WTC11 (cell line): ENCODE measurements at regions not wholly inside any gene's neighbourhood (a gene's known extent, or its start where the extent isn't known, plus 50 kb on each side); places are given as distances from the start of the nearest gene placed in this dataset.

ENCODE experiments used
- CREB1 ChIP-seq: sonication (generic); formaldehyde crosslinking; IDR thresholded peaks from 2 replicates; pipeline ENCODE4 v1.8.0; 2023; ENCODE audit warnings: mild to moderate bottlenecking, missing genetic modification reagents
- CTCF ChIP-seq: fragments of 200-600 bp; IDR thresholded peaks from 2 replicates; pipeline ENCODE4 v1.8.0; 2022; ENCODE audit warnings: antibody characterized with exemption
- GTF2I ChIP-seq: fragments of 250-450 bp; sonication (Bioruptor Pico); conservative IDR thresholded peaks from 2 replicates; pipeline ENCODE4 v1.4.0; 2021; ENCODE audit warnings: mild to moderate bottlenecking
- JUN ChIP-seq: sonication (generic); formaldehyde crosslinking; IDR thresholded peaks from 2 replicates; pipeline ENCODE4 v1.8.0; 2023; ENCODE audit warnings: mild to moderate bottlenecking, missing genetic modification reagents
- OVOL2 ChIP-seq: fragments of 250-450 bp; sonication (Bioruptor Pico); IDR thresholded peaks from 2 replicates; pipeline ENCODE4 v1.9.0; 2021; ENCODE audit warnings: mild to moderate bottlenecking, borderline replicate concordance
- ZBTB21 ChIP-seq: sonication (generic); formaldehyde crosslinking; IDR thresholded peaks from 2 replicates; pipeline ENCODE4 v1.8.1; 2023; ENCODE audit warnings: mild to moderate bottlenecking, missing genetic modification reagents, borderline replicate concordance
- ZNF263 ChIP-seq: sonication (generic); formaldehyde crosslinking; IDR thresholded peaks from 2 replicates; pipeline ENCODE4 v1.8.1; 2022; ENCODE audit warnings: low read depth, mild to moderate bottlenecking, moderate library complexity, missing genetic modification reagents
- TF ChIP-seq, protein P1 (sequence below): sonication (generic); formaldehyde crosslinking; IDR thresholded peaks from 2 replicates; pipeline ENCODE4 v1.8.1; 2023; ENCODE audit warnings: mild to moderate bottlenecking, missing genetic modification reagents, moderate library complexity
- TF ChIP-seq, protein P2 (sequence below): sonication (generic); formaldehyde crosslinking; IDR thresholded peaks from 2 replicates; pipeline ENCODE4 v1.8.0; 2023; ENCODE audit warnings: missing genetic modification reagents
- TF ChIP-seq, protein P3 (sequence below): sonication (generic); formaldehyde crosslinking; conservative IDR thresholded peaks from 2 replicates; pipeline ENCODE4 v1.8.1; 2023; ENCODE audit warnings: mild to moderate bottlenecking, low read depth, missing genetic modification reagents, moderate library complexity

- TF ChIP-seq CREB1 (CRISPR knock-in tag) (no peak), CTCF (no peak), ZNF263 (CRISPR knock-in tag) (no peak), JUN (CRISPR knock-in tag) (no peak), ZBTB21 (CRISPR knock-in tag) (no peak), GTF2I (CRISPR knock-in tag) (no peak), OVOL2 (no peak)
- TF ChIP-seq, protein P1, sequence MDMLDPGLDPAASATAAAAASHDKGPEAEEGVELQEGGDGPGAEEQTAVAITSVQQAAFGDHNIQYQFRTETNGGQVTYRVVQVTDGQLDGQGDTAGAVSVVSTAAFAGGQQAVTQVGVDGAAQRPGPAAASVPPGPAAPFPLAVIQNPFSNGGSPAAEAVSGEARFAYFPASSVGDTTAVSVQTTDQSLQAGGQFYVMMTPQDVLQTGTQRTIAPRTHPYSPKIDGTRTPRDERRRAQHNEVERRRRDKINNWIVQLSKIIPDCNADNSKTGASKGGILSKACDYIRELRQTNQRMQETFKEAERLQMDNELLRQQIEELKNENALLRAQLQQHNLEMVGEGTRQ: no peak
- TF ChIP-seq, protein P2, sequence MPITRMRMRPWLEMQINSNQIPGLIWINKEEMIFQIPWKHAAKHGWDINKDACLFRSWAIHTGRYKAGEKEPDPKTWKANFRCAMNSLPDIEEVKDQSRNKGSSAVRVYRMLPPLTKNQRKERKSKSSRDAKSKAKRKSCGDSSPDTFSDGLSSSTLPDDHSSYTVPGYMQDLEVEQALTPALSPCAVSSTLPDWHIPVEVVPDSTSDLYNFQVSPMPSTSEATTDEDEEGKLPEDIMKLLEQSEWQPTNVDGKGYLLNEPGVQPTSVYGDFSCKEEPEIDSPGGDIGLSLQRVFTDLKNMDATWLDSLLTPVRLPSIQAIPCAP (CRISPR knock-in tag): no peak
- TF ChIP-seq, protein P3, sequence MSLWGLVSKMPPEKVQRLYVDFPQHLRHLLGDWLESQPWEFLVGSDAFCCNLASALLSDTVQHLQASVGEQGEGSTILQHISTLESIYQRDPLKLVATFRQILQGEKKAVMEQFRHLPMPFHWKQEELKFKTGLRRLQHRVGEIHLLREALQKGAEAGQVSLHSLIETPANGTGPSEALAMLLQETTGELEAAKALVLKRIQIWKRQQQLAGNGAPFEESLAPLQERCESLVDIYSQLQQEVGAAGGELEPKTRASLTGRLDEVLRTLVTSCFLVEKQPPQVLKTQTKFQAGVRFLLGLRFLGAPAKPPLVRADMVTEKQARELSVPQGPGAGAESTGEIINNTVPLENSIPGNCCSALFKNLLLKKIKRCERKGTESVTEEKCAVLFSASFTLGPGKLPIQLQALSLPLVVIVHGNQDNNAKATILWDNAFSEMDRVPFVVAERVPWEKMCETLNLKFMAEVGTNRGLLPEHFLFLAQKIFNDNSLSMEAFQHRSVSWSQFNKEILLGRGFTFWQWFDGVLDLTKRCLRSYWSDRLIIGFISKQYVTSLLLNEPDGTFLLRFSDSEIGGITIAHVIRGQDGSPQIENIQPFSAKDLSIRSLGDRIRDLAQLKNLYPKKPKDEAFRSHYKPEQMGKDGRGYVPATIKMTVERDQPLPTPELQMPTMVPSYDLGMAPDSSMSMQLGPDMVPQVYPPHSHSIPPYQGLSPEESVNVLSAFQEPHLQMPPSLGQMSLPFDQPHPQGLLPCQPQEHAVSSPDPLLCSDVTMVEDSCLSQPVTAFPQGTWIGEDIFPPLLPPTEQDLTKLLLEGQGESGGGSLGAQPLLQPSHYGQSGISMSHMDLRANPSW: no peak
Measured at GRCh38 chr4:4717692-4718091, 141.8 kb upstream of the MSX1 start.
